Upper lobe of left lung (tissue), 6 donors: ENCODE measurements at regions not wholly inside any gene's neighbourhood (a gene's known extent, or its start where the extent isn't known, plus 50 kb on each side); places are given as distances from the start of the nearest gene placed in this dataset.

Source experiments
- ATAC-seq, 2 donors: fragments of 200-7000 bp; cut with Tn5 transposase; one replicate each; pipeline ENCODE4 v1.9.1; 2022; ENCODE audit warnings: mild to moderate bottlenecking in 2 of 2, moderate library complexity in 2 of 2; ENCODE audit not compliant: low FRiP score in 2 of 2
- DNase-seq, 2 donors: peaks; one replicate each; pipeline ENCODE4 v3.0.0-alpha.2; 2019 to 2020
- H3K27ac ChIP-seq, 4 donors: fragments of 200-600 bp; sonication (generic); one replicate each; pipeline ENCODE4 v1.5.1; 2016 to 2019
- H3K27me3 ChIP-seq, 4 donors: fragments of 200-600 bp; sonication (generic); one replicate each; pipeline ENCODE4 v1.5.1; 2017 to 2019
- H3K36me3 ChIP-seq, 4 donors: fragments of 200-600 bp; sonication (generic); one replicate each; pipeline ENCODE4 v1.5.1; 2016 to 2019
- H3K4me1 ChIP-seq, 4 donors: fragments of 200-600 bp; sonication (generic); one replicate each; pipeline ENCODE4 v1.5.1; 2018 to 2019
- H3K4me3 ChIP-seq, 4 donors: fragments of 200-600 bp; sonication (generic); one replicate each; pipeline ENCODE4 v1.5.1; 2017 to 2019; ENCODE audit warnings: mild to moderate bottlenecking in 2 of 4, moderate library complexity in 1 of 4
- H3K9me3 ChIP-seq, 4 donors: fragments of 200-600 bp; sonication (generic); one replicate each; pipeline ENCODE4 v1.5.1; 2018 to 2019
- EP300 ChIP-seq, 4 donors: sonication (generic); formaldehyde crosslinking; IDR thresholded peaks; one replicate each; pipeline ENCODE4 v1.5.1; 2017; ENCODE audit warnings: antibody characterized with exemption in 4 of 4, control low read depth in 2 of 4
- POLR2A ChIP-seq, 4 donors: fragments of 450-650 bp; IDR thresholded peaks; one replicate each; pipeline ENCODE4 v1.5.1; 2016 to 2017; ENCODE audit warnings: antibody characterized with exemption in 4 of 4, mild to moderate bottlenecking in 2 of 4
- POLR2AphosphoS5 ChIP-seq, 2 donors: sonication (generic); formaldehyde crosslinking; IDR thresholded peaks; one replicate each; pipeline ENCODE4 v1.5.1; 2017; ENCODE audit warnings: antibody characterized with exemption in 2 of 2
- WGBS, 2 donors: methylation state at CpG; one replicate each; pipeline ENCODE4 v1.1.5; 2017 to 2018; 5-methylcytosine and 5-hydroxymethylcytosine counted together
- TF ChIP-seq, protein P1 (sequence below), 6 experiments: fragments of 450-650 bp in 4 of 6; fragments of 200-600 bp in 2 of 6; sonication (generic) in 2 of 6; IDR thresholded peaks; one replicate each; pipeline ENCODE4 v1.5.1; 2016 to 2019; ENCODE audit warnings: antibody characterized with exemption in 6 of 6
- donor health status: DM: no; HTN: no; CAD: no; lungs with moderate emphysema.
- donor health status: DM: no; HTN: yes; CAD: no; lungs with severe emphysema.

DNA sequence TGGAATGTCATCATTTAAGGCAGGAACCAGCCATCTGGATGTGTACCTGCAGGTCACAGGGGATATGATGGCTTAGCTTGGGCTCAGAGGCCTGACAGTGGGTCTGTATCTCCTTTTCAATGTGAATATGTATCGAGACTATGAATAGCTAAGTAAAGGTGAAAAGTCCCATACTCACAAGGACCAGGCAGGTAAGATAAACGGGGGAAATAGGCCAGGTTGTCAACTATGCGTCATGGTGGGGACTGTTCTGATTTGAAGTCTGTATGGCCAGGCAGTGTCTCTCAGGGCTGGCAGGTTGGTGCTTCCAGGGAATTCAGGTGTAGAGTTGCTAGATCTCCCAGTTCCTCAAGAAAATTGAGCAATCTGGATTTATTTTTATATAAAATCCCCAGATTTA lies 987.9 kb upstream of the WWC1 start:
- ATAC-seq (no peak), DNase-seq (no peak)
- Histone ChIP-seq H3K4me3 (no peak overlapping the region), H3K27me3 (no peaks in the 10 kb centered on the region), H3K9me3 (no peaks in the 10 kb centered on the region), H3K36me3 (no peaks in the 10 kb centered on the region), H3K4me1 (no peaks in the 10 kb centered on the region), H3K27ac (no peak overlapping the region)
- WGBS, 2 donors: 81 to 84% methylated on average over 3 of the region's 3 CpGs
- TF ChIP-seq POLR2A (IDR thresholded peaks at IDR 0.05): no peak

DNA sequence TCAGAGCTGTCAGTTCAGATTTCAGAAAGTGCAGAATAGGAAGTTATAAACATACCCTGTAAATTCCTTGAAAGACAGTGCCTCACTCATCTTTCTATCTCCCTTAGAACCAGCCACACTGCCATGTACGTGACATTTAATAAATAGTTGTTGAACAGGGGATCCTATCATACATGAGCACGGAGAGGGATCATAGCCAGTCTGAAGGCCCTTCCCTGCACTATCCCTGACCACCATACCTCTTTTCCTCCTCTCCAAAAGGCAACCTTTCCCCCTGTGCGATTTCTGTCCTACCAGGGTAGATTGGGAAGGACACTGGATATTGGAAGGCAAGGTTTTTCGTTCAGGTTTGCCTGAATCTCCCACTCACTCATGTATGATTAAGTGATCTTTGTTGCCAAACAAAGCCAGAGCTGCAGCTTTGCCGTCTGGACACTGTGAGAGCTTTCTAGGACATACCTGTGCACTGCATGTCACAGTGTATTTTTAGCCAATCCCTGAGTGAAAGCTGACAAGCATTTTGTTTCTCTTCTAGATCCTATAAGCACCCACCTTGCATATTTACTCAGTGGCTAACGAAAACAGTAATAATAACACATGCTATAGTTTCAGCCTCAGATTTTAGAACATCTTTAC lies 986.5 kb upstream of the WWC1 start:
- ATAC-seq (no peak), DNase-seq (no peak)
- 49 to 56% methylated on average over 6 of the region's 6 CpGs for WGBS, 2 donors
- Histone ChIP-seq H3K9me3 (no peaks in the 10 kb centered on the region), H3K4me3 (no peak overlapping the region), H3K27me3 (no peaks in the 10 kb centered on the region), H3K4me1 (no peaks in the 10 kb centered on the region), H3K36me3 (no peaks in the 10 kb centered on the region), H3K27ac (no peak overlapping the region)
- TF ChIP-seq, protein P1, sequence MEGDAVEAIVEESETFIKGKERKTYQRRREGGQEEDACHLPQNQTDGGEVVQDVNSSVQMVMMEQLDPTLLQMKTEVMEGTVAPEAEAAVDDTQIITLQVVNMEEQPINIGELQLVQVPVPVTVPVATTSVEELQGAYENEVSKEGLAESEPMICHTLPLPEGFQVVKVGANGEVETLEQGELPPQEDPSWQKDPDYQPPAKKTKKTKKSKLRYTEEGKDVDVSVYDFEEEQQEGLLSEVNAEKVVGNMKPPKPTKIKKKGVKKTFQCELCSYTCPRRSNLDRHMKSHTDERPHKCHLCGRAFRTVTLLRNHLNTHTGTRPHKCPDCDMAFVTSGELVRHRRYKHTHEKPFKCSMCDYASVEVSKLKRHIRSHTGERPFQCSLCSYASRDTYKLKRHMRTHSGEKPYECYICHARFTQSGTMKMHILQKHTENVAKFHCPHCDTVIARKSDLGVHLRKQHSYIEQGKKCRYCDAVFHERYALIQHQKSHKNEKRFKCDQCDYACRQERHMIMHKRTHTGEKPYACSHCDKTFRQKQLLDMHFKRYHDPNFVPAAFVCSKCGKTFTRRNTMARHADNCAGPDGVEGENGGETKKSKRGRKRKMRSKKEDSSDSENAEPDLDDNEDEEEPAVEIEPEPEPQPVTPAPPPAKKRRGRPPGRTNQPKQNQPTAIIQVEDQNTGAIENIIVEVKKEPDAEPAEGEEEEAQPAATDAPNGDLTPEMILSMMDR (IDR thresholded peaks at IDR 0.05): no peak
- TF ChIP-seq POLR2AphosphoS5 (IDR thresholded peaks at IDR 0.05) (no peak), POLR2A (IDR thresholded peaks at IDR 0.05) (no peak), EP300 (IDR thresholded peaks at IDR 0.05) (no peak)

DNA sequence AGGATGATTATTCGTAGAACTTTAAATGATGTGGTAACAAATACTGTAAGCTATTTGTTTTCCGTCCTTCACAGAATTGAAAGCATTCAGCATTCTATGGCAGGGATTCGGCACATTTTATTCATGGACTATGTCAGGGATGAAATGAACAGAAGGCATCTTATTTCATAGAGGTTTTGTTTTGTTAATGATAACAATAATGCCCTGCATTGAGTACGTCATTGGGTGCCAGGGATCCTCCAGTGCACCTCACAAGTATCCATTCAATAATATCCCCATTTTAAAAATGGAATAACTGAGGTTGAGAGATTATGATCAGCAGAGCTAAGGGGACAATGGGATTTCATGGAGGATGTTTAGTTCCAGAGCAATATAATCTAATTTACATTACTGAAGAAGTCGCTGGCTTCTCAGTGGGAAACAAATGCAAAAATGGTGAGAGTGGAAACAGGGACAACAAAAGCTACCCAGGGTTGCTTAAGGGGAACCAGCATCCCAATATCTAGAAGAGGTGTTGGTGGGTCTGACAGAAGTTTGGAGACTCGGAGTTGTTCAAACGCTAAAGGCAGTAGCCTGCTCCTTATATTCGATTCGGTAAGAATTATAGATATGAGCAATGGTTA lies 985.7 kb upstream of the WWC1 start:
- 57 to 71% methylated on average over 9 of the region's 9 CpGs for WGBS, 2 donors
- H3K4me3 ChIP-seq: no peak overlapping the region
- H3K27ac ChIP-seq: no peak overlapping the region
- H3K9me3 ChIP-seq: no peaks in the 10 kb centered on the region
- DNase-seq (no peak), ATAC-seq (no peak)
- TF ChIP-seq POLR2A (IDR thresholded peaks at IDR 0.05) (no peak), POLR2AphosphoS5 (IDR thresholded peaks at IDR 0.05) (no peak), EP300 (IDR thresholded peaks at IDR 0.05) (no peak)
- TF ChIP-seq, protein P1 (IDR thresholded peaks at IDR 0.05): no peak
- no peaks in the 10 kb centered on the region for H3K4me1 ChIP-seq
- H3K36me3 ChIP-seq: no peaks in the 10 kb centered on the region
- no peaks in the 10 kb centered on the region for H3K27me3 ChIP-seq

DNA sequence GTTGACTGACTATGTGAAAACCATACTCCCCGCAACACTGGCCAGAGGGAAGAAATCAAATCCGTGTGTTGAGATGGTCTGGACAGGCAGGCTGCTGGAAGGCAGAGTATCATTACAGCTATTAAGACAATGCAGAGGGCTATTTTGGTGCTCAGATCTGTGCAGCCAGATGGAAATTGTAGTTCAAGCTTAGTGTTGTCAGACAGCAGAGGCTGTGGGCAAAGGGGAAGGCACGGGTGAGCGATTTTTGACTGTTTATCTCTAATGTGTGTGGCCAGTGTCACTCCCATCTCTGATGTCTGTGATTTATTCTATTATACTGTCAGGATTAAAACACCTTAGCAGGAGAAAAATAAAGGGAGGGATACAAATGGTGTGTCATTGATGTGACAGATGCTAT lies 984.4 kb upstream of the WWC1 start:
- no peaks in the 10 kb centered on the region for H3K36me3 ChIP-seq
- H3K4me1 ChIP-seq: no peaks in the 10 kb centered on the region
- WGBS, 2 donors: 64 to 70% methylated on average over 4 of the region's 4 CpGs
- DNase-seq (no peak), ATAC-seq (no peak)
- TF ChIP-seq POLR2A (IDR thresholded peaks at IDR 0.05): no peak
- TF ChIP-seq POLR2AphosphoS5 (IDR thresholded peaks at IDR 0.05): no peak
- TF ChIP-seq EP300 (IDR thresholded peaks at IDR 0.05): no peak
- H3K9me3 ChIP-seq: no peaks in the 10 kb centered on the region
- no peak overlapping the region for H3K27ac ChIP-seq
- H3K27me3 ChIP-seq: no peaks in the 10 kb centered on the region
- H3K4me3 ChIP-seq: no peak overlapping the region

DNA sequence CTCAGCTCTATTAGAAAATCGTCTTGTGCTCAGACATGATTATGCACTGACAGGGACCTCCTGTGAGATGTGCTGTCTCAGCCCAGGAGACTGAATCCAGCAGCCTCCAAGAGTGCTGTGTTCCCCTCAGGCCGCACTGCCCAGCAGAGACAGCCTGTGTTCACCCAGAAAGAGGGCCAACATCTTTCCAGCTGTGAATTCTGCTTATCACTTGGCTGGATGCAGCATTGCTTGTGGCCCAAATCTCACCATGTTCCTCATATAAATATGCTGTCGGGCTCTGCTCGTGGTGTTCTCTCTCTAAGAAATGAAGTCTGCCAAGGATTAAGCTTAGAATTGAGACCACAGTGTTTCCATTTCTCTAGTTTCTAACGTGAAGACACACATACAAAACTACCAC lies 983.0 kb upstream of the WWC1 start:
- Histone ChIP-seq H3K9me3 (no peaks in the 10 kb centered on the region), H3K4me1 (no peaks in the 10 kb centered on the region), H3K36me3 (no peaks in the 10 kb centered on the region), H3K27ac (no peak overlapping the region), H3K4me3 (no peak overlapping the region), H3K27me3 (no peaks in the 10 kb centered on the region)
- TF ChIP-seq POLR2A (IDR thresholded peaks at IDR 0.05) (no peak), EP300 (IDR thresholded peaks at IDR 0.05) (no peak), POLR2AphosphoS5 (IDR thresholded peaks at IDR 0.05) (no peak)
- TF ChIP-seq, protein P1 (IDR thresholded peaks at IDR 0.05): no peak
- DNase-seq (no peak), ATAC-seq (no peak)
- 59 to 77% methylated on average over 5 of the region's 5 CpGs for WGBS, 2 donors
